ENCODE measurements at regions not wholly inside any gene's neighbourhood (a gene's known extent, or its start where the extent isn't known, plus 50 kb on each side); places are given as distances from the start of the nearest gene placed in this dataset.

GRCh38 chr7:145893925-145894535 lies 222.6 kb upstream of the CNTNAP2 start:
- in situ Hi-C loops (cut with MboI; ENCODE audit: low sequenced_read_pairs, unreplicated experiment) = no loop called here
- TF ChIP-seq CTCF (IDR thresholded peaks at IDR 0.05; ENCODE audit: borderline replicate concordance, control extremely low read depth, extremely low read depth, insufficient read depth, missing control alignments) = no peak

GRCh38 chr7:145884716-145885514 lies 231.7 kb upstream of the CNTNAP2 start:
- TF ChIP-seq CTCF (IDR thresholded peaks at IDR 0.05; ENCODE audit: borderline replicate concordance, control extremely low read depth, extremely low read depth, insufficient read depth, missing control alignments) = no peak
- in situ Hi-C loops (cut with MboI; ENCODE audit: low sequenced_read_pairs, unreplicated experiment) = no loop called here
- DNase-seq (ENCODE audit: low spot score) = no peak

More at GRCh38 chr7:145893925-145894535, 222.6 kb upstream of the CNTNAP2 start:
- no peak for DNase-seq (ENCODE audit: low spot score)

GRCh38 chr7:145876376-145876775 lies 240.2 kb upstream of the CNTNAP2 start:
- DNase-seq (ENCODE audit: low spot score) = no peak
- in situ Hi-C loops (cut with MboI; ENCODE audit: low sequenced_read_pairs, unreplicated experiment) = no loop called here
- TF ChIP-seq CTCF (IDR thresholded peaks at IDR 0.05; ENCODE audit: borderline replicate concordance, control extremely low read depth, extremely low read depth, insufficient read depth, missing control alignments) = no peak

GRCh38 chr7:145875267-145875666 lies 241.3 kb upstream of the CNTNAP2 start:
- in situ Hi-C loops (cut with MboI; ENCODE audit: low sequenced_read_pairs, unreplicated experiment) = no loop called here
- no peak for TF ChIP-seq CTCF (IDR thresholded peaks at IDR 0.05; ENCODE audit: borderline replicate concordance, control extremely low read depth, extremely low read depth, insufficient read depth, missing control alignments)
- no peak for DNase-seq (ENCODE audit: low spot score)

GRCh38 chr7:145868935-145869334 lies 247.7 kb upstream of the CNTNAP2 start:
- DNase-seq (ENCODE audit: low spot score) = no peak
- TF ChIP-seq CTCF (IDR thresholded peaks at IDR 0.05; ENCODE audit: borderline replicate concordance, control extremely low read depth, extremely low read depth, insufficient read depth, missing control alignments) = no peak
- in situ Hi-C loops (cut with MboI; ENCODE audit: low sequenced_read_pairs, unreplicated experiment) = no loop called here

- in situ Hi-C loops (cut with MboI; ENCODE audit: low sequenced_read_pairs, unreplicated experiment) = no loop called here
- no peak for DNase-seq (ENCODE audit: low spot score)
Measured at GRCh38 chr7:145862212-145862611, 254.4 kb upstream of the CNTNAP2 start.

More at GRCh38 chr7:145862212-145862611, 254.4 kb upstream of the CNTNAP2 start:
- no peak for TF ChIP-seq CTCF (IDR thresholded peaks at IDR 0.05; ENCODE audit: borderline replicate concordance, control extremely low read depth, extremely low read depth, insufficient read depth, missing control alignments)
